IMR-90 (cell line): ENCODE measurements at regions not wholly inside any gene's neighbourhood (a gene's known extent, or its start where the extent isn't known, plus 50 kb on each side); places are given as distances from the start of the nearest gene placed in this dataset.

ENCODE experiments used
- BHLHE40 ChIP-seq: fragments of 150-350 bp; IDR thresholded peaks from 2 replicates; pipeline ENCODE4 v1.6.1; 2016; ENCODE audit warnings: mild to moderate bottlenecking, low read depth, low read length
- CTCF ChIP-seq: conservative IDR thresholded peaks from 2 replicates; pipeline ENCODE4 v1.5.1; 2012; ENCODE audit warnings: mild to moderate bottlenecking, low read depth, low read length, improper control_type of control experiment
- MAFK ChIP-seq: IDR thresholded peaks from 2 replicates; pipeline ENCODE4 v1.6.1; 2012; ENCODE audit warnings: low read depth, low read length, improper control_type of control experiment
- POLR2A ChIP-seq: IDR thresholded peaks from 2 replicates; pipeline ENCODE4 v1.6.1; 2012; ENCODE audit warnings: mild to moderate bottlenecking, low read depth, low read length

- no peak for TF ChIP-seq CTCF
- TF ChIP-seq BHLHE40, result no peak
- TF ChIP-seq POLR2A, result no peak
- TF ChIP-seq MAFK, result no peak
Measured at GRCh38 chr18:52087140-52087539, 252.9 kb upstream of the DCC start.
